ENCODE measurements at regions not wholly inside any gene's neighbourhood (a gene's known extent, or its start where the extent isn't known, plus 50 kb on each side); places are given as distances from the start of the nearest gene placed in this dataset.

DNA sequence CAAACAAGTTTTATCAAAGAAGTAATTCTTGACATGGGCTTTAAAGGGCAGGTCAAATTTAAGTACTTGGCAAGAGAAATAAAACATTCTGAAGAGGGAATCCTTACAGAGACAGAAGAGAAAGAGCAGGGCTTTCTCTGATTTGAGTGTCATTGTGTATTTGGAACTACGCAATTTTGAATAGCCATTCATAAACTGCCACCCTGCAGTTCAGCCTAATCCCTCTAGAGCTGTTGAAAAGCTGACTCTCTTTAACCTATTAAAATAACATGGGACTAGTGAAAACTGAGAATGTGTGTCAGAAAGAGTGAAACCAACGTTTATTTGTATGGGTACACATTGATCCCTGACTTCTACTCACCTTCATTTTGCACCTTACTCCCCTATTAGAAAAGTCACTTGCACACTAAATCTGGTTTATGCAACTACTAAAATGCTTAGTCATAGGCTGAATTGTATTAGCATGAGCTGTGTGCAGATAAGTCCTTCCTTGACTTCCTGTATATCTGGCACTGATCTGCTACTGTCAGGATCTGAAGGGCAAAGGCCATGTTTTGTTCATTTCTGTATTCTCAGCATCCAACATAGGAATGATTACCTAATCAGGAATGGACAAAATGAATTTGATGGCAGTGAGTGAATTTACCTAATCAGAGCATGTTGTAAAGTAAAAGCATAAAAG is 458.9 kb downstream of the NOVA1 start:
- DNase-seq (ENCODE audit: low read depth): peak; percentile 25
- TF ChIP-seq, protein P1, sequence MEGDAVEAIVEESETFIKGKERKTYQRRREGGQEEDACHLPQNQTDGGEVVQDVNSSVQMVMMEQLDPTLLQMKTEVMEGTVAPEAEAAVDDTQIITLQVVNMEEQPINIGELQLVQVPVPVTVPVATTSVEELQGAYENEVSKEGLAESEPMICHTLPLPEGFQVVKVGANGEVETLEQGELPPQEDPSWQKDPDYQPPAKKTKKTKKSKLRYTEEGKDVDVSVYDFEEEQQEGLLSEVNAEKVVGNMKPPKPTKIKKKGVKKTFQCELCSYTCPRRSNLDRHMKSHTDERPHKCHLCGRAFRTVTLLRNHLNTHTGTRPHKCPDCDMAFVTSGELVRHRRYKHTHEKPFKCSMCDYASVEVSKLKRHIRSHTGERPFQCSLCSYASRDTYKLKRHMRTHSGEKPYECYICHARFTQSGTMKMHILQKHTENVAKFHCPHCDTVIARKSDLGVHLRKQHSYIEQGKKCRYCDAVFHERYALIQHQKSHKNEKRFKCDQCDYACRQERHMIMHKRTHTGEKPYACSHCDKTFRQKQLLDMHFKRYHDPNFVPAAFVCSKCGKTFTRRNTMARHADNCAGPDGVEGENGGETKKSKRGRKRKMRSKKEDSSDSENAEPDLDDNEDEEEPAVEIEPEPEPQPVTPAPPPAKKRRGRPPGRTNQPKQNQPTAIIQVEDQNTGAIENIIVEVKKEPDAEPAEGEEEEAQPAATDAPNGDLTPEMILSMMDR (conservative IDR thresholded peaks at IDR 0.05; ENCODE audit: low read depth, low read length): no peak
- H3K4me3 ChIP-seq (ENCODE audit: low read length): no peak overlapping the region

DNA sequence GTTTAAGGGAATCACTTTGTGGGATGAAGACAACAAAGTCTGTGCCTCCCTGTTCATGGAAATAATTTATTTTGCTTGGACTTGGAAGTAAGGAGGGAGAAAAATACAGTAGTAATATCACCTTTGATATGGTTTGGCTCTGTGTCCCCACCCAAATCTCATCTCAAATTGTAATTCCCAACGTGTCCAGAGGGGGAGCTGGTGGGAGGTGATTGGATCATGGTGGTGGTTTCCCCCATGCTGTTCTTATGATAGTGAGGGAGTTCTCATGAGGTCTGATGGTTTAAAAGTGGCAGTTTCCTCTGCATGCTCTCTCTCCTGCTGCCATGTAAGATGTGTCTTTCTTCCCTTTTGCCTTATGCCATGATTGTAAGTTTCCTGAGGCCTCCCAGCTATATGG is 460.7 kb downstream of the NOVA1 start:
- TF ChIP-seq, protein P1 (conservative IDR thresholded peaks at IDR 0.05; ENCODE audit: low read depth, low read length): peak; percentile 34
- no peak overlapping the region for H3K4me3 ChIP-seq (ENCODE audit: low read length)
- DNase-seq (ENCODE audit: low read depth): no peak

DNA sequence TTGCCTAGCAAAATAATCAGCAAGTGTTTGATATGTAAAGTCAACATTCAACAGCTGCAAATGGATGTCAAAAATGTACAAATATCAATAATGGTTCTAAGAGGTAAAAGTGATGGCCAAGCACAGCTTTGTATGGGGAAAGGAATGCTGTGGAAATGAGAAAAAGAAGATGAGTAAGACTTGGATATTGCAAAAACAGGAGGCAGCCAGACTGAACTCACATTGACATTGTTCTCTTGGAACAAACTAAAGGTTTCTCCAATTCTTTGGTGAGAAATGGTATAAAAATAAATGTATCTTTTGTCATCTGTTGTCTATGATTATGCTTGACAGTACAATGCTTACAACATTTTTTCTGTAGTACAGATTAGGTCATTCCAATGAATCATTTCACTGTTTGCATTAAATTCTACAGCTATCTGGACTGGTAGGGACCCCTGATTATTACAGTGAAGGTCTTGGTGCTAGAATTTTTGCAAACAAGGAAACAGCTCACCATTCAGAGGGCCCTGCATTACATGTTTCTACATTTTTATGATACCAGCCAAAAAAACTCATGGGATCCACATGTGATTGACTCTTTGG is 465.7 kb downstream of the NOVA1 start:
- TF ChIP-seq, protein P1 (conservative IDR thresholded peaks at IDR 0.05; ENCODE audit: low read depth, low read length): no peak
- no peak for DNase-seq (ENCODE audit: low read depth)
- H3K4me3 ChIP-seq (ENCODE audit: low read length): no peak overlapping the region

DNA sequence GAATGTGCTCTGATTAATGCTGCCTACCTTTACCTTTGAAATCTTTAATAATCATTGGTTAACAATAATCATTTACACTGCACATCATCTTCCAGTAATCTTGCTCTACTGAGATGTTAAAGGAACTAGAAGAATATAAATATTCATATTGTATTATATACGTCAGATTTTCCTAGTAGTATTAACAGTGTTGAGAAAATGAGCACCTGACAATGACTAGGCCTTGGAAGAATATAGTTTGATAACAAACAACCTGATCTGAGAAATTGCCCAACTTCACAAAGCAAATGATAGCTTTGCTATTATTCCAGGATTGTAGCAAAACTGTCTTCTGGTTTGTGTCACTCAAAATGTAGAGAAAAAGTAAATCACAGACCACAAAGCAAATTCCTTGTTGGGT is 467.1 kb downstream of the NOVA1 start:
- TF ChIP-seq, protein P1 (conservative IDR thresholded peaks at IDR 0.05; ENCODE audit: low read depth, low read length): no peak
- no peak overlapping the region for H3K4me3 ChIP-seq (ENCODE audit: low read length)
- no peak for DNase-seq (ENCODE audit: low read depth)

DNA sequence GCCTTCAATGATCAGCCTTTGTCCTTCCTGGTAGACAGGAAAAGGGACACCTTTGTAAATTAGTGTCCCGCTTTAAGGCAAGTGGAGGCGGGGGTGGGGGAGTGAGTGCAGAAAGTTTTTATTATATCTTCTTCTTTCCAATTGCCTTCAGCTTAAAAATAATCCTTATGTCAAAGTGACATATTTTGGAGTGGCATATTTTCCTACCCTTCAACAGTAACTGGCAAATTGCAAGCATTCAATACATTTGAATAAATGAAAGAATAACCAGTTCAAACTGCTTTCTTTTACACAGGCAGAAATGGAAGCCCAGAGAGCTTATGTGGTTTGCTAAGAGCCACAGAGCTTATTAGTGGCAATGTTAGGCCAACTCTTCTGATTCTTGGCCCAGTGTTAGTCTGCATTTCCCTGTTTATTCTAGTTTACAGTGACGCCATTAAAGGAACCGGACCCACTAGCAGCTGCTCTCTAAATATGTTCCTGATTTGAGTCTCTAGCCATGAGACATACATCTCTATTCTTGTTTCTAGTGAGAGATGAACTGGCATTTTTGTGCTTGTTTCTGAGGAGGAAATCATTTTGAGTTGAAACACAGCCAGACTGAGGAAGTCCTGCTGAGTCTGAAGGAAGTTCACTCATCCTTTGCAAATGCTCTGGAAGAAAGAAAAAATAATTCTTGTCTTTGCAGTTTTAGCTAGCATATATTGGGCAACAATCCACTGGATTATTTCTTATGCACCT is 468.7 kb downstream of the NOVA1 start:
- no peak overlapping the region for H3K4me3 ChIP-seq (ENCODE audit: low read length)
- DNase-seq (ENCODE audit: low read depth): no peak
- TF ChIP-seq, protein P1 (conservative IDR thresholded peaks at IDR 0.05; ENCODE audit: low read depth, low read length): no peak

DNA sequence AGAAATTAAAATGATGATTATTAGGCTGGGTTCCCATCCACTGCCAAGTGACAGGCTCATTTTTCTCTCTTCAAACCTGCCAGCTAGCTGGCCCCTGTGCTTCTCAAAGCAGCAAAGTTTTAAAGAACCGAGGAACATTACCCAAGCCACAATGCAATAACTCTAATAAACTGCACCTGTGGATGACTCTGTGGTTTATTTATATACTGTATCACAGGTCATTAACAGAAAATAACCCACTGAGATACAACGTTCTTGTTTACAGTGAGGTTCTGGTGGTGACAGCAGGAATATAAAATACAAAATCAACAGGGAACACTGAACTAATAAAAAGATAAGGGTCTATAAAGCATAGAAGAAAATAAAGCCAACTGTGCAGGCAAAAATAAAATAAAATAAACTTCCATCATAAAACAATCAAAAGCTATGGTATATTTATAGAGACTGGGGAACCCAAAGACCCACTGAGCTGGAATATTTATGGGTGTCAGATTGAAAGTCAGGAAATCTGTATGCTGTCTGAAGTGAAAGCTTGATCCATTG is 472.9 kb downstream of the NOVA1 start:
- no peak for DNase-seq (ENCODE audit: low read depth)
- no peak overlapping the region for H3K4me3 ChIP-seq (ENCODE audit: low read length)
- TF ChIP-seq, protein P1 (conservative IDR thresholded peaks at IDR 0.05; ENCODE audit: low read depth, low read length): no peak

All from retinal pigment epithelial cell (primary cell).